Epithelial cell of esophagus (primary cell): ENCODE measurements at regions not wholly inside any gene's neighbourhood (a gene's known extent, or its start where the extent isn't known, plus 50 kb on each side); places are given as distances from the start of the nearest gene placed in this dataset.

Experiments
- DNase-seq: peaks from one replicate; pipeline ENCODE4 v3.0.0; 2010; ENCODE audit warnings: low read depth
- H3K4me3 ChIP-seq: 2 replicates; pipeline ENCODE4 v1.5.1; 2011; ENCODE audit warnings: mild to moderate bottlenecking, low read length, control low read depth
- TF ChIP-seq, protein P1 (sequence below): IDR thresholded peaks from 2 replicates; pipeline ENCODE4 v1.5.1; 2011; ENCODE audit warnings: low read depth, mild to moderate bottlenecking, low read length, control low read depth, inconsistent platforms; ENCODE audit not compliant: insufficient read depth; ENCODE audit errors: missing control alignments

DNA sequence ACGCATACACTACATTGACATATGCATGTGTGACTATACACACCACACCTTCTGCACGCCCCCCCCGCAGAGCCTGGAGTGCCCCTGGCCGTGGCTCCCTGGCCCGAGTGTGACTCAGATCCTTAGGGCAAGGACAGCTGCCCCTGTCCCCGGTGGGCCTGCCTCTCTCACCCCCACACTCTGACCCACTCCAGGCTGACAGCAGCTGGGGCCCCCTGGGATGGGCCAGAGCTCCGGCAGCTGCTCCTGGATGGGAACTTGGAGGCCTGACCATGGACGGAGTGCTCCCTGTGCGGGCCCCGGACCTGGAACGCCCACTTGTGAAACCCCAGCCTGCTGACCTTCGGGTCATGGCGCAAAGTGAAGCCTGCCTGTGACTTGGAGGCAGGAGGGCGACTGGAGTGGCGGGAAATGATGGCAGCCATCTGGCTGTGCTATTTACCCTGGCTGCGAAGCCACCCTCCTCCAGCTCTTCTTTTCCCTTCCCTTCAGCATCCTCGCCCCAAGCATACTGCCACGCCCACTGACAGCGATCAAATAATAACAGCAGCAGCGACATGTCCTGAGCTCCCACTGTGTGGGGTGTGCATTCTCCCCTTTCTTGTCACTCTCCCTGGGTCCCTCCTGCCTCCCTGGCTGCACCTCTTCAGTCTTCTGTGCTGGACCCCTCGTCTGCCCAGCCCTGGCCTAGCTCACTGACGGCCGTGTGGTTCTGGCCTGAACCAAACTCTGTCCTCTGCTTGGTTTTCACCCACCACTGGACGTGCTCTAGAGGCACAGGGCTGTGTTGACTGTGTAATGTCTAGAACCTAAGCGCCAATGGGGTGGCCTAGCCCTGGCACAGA lies 90.7 kb upstream of the MEF2A start:
- no peak overlapping the region for H3K4me3 ChIP-seq
- DNase-seq = no peak
- TF ChIP-seq, protein P1, sequence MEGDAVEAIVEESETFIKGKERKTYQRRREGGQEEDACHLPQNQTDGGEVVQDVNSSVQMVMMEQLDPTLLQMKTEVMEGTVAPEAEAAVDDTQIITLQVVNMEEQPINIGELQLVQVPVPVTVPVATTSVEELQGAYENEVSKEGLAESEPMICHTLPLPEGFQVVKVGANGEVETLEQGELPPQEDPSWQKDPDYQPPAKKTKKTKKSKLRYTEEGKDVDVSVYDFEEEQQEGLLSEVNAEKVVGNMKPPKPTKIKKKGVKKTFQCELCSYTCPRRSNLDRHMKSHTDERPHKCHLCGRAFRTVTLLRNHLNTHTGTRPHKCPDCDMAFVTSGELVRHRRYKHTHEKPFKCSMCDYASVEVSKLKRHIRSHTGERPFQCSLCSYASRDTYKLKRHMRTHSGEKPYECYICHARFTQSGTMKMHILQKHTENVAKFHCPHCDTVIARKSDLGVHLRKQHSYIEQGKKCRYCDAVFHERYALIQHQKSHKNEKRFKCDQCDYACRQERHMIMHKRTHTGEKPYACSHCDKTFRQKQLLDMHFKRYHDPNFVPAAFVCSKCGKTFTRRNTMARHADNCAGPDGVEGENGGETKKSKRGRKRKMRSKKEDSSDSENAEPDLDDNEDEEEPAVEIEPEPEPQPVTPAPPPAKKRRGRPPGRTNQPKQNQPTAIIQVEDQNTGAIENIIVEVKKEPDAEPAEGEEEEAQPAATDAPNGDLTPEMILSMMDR = no peak

DNA sequence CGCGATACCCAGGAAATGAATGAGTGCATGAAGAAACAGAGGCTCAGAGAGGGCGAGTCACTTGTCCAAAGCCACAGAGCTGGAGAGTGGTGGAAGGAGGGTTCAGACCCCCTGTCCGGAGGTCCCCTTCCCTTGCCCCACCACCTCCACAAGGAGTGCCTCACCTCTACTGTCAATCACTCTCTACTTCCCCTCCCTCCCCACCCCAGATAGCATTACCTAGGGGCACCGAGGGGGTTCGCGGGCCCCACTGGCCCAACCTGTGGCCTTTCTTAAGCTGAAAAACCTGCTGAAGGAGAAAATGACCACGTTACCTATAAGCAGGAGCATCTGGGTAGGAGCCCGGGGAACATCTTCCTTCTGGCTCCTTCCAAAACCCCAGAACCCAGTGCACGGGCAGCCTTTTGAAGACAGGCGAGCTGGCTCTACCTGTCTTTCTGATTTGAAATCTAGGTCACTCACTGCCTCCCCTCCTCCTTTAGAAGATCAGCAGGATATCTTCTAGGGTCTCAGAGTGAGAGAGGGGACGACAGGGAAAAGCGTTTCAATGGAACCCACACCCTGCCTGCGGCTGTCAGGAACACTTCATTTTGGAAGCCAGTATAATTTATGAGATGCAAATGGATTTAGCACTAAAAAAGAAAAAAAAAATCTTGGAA lies 89.9 kb upstream of the MEF2A start:
- TF ChIP-seq, protein P1 = no peak
- H3K4me3 ChIP-seq = no peak overlapping the region
- no peak for DNase-seq

DNA sequence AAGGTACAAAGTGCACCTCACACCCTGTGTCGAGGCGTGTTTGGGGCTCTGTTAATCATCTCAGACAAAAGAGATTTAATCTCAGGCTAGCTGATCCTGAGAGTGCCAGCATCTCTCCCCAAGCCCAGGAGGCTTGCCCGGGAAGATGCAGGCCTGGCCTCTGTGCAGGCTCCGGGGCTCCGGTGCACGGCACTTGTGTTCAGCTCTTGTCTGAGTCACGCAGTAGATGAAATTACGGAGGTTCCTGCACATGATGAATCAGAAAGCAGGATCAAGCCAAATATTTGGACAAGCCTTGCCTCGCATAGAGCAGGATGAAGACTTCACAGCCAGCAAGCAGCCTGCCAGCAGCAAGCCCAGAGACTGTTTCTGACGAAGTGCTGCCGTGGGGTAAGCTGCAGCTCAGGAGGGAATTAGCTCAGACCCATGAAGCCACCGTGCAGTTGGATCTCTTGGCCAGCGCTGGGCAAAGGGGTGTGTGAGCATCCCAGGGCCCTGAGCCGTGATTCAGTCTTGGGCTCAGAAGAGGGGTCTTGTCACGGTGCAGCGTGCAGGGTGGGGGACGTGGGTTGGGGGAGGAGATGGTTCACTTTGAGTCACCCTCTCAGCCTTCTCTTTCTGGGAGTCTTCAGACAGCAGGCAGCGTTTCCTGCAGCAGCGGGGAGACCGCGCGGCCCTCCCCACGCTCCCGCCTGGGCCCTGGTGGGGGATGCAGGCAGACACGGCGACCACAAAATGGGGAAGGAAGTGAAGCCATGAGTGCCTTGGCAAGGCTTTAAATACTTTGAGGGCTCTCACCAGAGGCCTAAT lies 89.2 kb upstream of the MEF2A start:
- peak; percentile 99 for DNase-seq
- no peak overlapping the region for H3K4me3 ChIP-seq
- TF ChIP-seq, protein P1 = no peak

DNA sequence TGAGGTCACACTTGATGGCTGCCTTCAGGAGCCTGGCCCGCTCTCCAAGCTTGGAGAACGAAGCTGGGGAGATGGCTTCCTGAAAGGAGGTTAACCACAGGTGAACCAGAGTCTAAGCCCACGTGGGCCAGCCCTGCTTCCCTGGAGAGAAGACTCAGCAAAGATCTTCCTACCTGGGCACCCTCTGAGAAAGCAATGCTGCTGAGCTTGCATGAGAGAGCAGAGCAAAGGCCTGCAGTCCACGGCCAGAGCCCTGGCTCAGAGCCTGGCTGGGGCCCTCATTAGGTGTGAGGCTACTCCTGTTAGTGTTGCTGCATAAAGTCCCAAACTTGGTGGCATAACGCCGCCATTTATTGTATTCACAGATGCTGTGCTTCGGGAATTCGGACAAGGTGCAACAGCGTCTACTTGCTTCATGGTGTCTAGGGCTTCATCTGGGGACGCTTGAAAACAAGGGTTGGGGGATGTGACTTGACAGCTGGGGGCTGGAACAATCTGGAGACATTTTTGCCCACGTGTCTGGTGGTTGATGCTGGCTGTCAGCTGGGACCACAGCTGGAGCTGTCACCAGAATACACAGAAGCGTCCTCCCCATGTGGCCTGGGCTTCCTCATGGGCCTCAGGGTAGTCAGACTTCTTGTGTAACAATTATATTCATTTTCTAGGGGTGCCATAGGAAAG lies 87.9 kb upstream of the MEF2A start:
- no peak for DNase-seq
- H3K4me3 ChIP-seq = no peak overlapping the region
- TF ChIP-seq, protein P1 = no peak

DNA sequence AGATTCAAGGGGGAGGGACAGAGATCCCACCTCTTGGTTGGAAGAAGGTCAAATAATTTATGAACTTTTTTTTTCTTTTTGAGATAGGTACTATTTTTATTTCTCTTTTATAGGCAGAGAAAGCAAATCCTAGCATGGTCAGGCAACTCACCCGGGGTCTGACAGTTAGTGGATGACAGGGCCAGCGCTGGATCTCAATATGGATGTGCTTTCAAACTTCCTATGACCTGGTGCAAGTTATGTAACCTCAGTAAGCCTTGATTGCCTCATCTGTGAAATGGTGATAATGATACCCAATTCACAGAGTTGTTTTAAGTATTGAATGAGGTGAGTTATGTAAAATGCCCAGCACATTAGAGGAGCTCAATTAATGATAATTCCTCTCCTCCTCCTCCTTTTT lies 86.8 kb upstream of the MEF2A start:
- TF ChIP-seq, protein P1 = no peak

DNA sequence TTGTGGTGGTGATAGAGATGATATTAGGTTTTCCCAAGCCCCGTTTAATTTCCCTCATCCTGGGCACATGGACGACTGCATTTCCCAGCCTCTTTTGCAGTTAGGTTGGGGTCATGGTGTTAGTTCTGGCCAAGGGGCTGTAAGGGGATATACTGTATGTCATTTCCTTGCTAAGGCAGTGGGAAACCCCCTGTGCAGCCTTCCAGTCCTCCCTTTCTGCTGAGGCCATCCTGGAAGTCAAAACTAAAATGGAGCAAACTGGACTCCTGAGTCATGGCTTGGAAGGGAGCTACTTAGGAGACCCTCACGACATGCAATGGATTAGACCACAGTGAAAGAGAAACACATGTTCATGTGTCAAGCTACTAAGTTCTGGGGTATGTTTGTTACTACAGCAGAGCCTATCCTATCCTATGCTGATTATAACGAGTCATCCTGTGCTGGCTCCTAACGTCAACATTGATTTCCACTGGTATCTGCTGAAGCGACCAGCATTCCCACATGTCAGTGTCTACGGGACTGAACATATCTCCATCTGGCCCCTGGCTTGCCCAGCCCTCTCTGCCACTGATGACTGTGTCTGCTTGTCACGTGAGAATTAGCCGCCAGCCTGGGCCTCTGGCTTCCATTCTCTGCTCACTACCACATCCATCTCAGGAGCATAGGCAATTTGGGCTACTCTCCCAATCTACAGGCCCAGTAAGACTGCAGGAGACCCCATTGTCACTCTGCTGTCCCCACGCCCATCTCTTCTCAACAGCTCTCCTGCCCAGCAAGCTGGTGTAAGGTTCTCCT lies 85.6 kb upstream of the MEF2A start:
- DNase-seq = no peak
- TF ChIP-seq, protein P1 = no peak
- H3K4me3 ChIP-seq = no peak overlapping the region

More for the DNA sequence above, 86.8 kb upstream of the MEF2A start:
- DNase-seq = no peak
- H3K4me3 ChIP-seq = no peak overlapping the region
